Fibroblast of pulmonary artery (primary cell): ENCODE measurements at regions not wholly inside any gene's neighbourhood (a gene's known extent, or its start where the extent isn't known, plus 50 kb on each side); places are given as distances from the start of the nearest gene placed in this dataset.

Source experiments
- DNase-seq: peaks from one replicate; pipeline ENCODE4 v3.0.0-alpha.2; 2010; ENCODE audit warnings: low read depth
- H3K4me3 ChIP-seq: replicated peaks from 2 replicates; pipeline ENCODE4 v1.5.1; 2011; ENCODE audit warnings: low read depth, mild to moderate bottlenecking, control low read depth, low read length, moderate library complexity
- TF ChIP-seq, protein P1 (sequence below): IDR thresholded peaks from 2 replicates; pipeline ENCODE4 v1.5.1; 2011; ENCODE audit warnings: mild to moderate bottlenecking, control low read depth, low read length, inconsistent platforms; ENCODE audit errors: missing control alignments

- TF ChIP-seq, protein P1, sequence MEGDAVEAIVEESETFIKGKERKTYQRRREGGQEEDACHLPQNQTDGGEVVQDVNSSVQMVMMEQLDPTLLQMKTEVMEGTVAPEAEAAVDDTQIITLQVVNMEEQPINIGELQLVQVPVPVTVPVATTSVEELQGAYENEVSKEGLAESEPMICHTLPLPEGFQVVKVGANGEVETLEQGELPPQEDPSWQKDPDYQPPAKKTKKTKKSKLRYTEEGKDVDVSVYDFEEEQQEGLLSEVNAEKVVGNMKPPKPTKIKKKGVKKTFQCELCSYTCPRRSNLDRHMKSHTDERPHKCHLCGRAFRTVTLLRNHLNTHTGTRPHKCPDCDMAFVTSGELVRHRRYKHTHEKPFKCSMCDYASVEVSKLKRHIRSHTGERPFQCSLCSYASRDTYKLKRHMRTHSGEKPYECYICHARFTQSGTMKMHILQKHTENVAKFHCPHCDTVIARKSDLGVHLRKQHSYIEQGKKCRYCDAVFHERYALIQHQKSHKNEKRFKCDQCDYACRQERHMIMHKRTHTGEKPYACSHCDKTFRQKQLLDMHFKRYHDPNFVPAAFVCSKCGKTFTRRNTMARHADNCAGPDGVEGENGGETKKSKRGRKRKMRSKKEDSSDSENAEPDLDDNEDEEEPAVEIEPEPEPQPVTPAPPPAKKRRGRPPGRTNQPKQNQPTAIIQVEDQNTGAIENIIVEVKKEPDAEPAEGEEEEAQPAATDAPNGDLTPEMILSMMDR = no peak
- DNase-seq = no peak
These were observed 294.0 kb upstream of the KLHL29 start for GRCh38 chr2:23091019-23091418.

GRCh38 chr2:23091900-23092299 is 293.1 kb upstream of the KLHL29 start:
- TF ChIP-seq, protein P1 = no peak
- H3K4me3 ChIP-seq = no peak overlapping the region
- no peak for DNase-seq

More at GRCh38 chr2:23091019-23091418, 294.0 kb upstream of the KLHL29 start:
- H3K4me3 ChIP-seq = no peak overlapping the region

- DNase-seq = peak; percentile 13
- no peak overlapping the region for H3K4me3 ChIP-seq
- TF ChIP-seq, protein P1 = no peak
These were observed 292.1 kb upstream of the KLHL29 start for GRCh38 chr2:23092831-23093230.

DNA sequence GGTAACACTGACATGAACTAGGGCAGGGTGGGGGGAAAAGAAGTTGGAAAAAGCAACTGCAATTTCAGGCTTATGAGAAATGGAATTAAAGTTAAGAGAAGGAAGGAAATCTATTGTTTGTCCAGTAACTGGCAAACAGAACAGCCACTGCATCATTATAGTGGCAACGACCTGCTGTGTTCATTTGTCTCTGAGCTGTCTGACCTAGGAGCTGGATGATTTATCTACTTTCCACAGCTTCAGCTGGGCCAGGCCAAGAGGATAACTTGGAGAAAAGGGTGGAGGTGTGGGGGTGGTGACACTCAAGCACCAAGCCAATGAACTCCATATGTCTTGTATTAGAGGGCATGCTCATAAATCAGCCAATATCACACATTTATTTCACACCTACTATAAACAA is 291.5 kb upstream of the KLHL29 start:
- H3K4me3 ChIP-seq = no peak overlapping the region
- no peak for DNase-seq
- TF ChIP-seq, protein P1 = no peak

DNA sequence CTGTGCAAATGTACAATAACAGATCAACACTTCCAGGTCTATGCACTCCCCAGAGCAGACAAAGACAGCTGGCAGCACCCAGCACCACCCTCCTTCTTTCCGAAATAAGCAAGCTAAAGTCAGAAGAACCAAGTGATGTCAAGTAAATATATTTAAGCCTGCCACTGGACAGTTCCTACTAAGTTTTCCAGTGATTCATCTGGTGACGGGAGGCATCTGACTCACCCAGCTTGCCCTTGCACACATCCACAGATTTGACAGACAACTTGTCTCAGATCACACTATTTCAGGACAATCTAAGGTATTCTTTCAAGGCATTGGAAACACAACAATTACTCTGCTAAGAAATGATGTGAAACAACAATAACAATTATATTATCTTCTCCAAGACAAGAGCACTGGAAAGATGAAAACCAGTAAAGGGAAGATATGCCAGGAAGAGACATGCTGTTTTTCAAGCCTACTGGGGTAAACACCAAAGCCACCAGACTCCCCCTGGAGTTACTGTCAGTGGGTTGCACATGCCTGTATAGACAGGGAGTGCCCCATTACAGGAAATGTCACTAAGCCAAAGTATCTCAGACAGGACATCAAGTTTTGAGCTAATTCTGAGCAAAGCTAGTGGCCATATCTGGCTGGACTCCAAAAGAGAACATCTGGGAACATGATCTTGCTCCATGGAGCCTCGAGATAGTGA is 287.9 kb upstream of the KLHL29 start:
- no peak for DNase-seq
- TF ChIP-seq, protein P1 = no peak
- no peak overlapping the region for H3K4me3 ChIP-seq

- DNase-seq = no peak
- H3K4me3 ChIP-seq = no peak overlapping the region
- TF ChIP-seq, protein P1 = no peak
These were observed 284.6 kb upstream of the KLHL29 start for GRCh38 chr2:23100406-23100805.

DNA sequence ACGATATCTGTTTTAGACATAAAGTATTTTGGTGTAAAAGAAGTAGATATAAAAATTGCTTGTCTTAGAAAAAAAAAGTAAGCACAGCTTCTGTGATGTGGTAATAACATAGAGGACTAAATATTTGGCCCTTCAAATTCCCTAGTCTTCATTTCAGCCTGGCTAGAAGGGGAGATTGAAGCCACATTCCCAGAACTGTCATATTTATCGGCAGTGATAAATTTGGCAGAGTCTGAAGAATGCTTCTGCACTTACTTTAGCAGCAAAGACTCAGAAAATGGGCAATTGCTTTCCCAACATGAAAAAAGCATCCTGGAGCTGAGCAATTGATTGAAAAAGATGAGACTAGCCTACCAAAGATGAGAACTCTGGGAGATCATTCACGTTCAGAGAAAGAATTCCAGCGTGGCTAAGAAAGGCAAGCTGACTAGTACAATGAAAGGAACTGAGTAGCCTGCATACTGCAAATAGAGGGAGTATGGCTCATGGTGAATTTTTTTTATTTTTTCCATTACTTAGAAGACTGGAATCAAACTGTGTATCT is 278.7 kb upstream of the KLHL29 start:
- H3K4me3 ChIP-seq = no peak overlapping the region
- TF ChIP-seq, protein P1 = no peak
- DNase-seq = no peak
